ENCODE measurements at regions not wholly inside any gene's neighbourhood (a gene's known extent, or its start where the extent isn't known, plus 50 kb on each side); places are given as distances from the start of the nearest gene placed in this dataset.

DNA sequence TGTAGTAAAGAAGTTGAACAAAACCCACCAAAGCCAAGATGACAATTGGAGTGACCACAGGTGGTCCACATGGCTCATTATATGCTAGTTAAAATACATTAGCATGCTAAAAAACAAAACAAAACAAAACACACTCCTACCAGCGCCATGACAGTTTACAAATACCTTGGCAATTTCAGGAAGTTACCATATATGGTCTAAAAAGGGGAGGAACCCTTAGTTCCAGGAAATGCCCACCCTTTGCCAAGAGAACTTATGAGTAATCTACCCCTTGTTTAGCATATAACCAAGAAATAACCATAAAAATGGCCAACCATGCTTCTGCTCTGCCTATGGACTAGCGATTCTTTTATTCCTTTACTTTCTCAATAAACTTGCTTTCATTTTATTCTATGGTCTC, 979.1 kb upstream of the POT1 start:
- Histone ChIP-seq H3K79me2 (ENCODE audit: control insufficient read depth, insufficient read depth, low read length) (no peaks in the 10 kb centered on the region), H3K9ac (ENCODE audit: control insufficient read depth, extremely low read depth, insufficient read depth, low read length) (no peak overlapping the region), H3K27ac (ENCODE audit: control insufficient read depth, insufficient read depth, low read length) (no peak overlapping the region), H3K9me3 (ENCODE audit: control insufficient read depth, low read depth, low read length) (no peaks in the 10 kb centered on the region), H3K27me3 (ENCODE audit: control insufficient read depth, extremely low read depth, insufficient read depth, low read length) (no peaks in the 10 kb centered on the region), H2AFZ (ENCODE audit: control insufficient read depth, low read length) (no peak overlapping the region), H3K4me3 (ENCODE audit: control insufficient read depth in 2 of 3, extremely low read depth in 1 of 3, insufficient read depth in 2 of 3, low read depth in 1 of 3, low read length in 3 of 3) (no peak overlapping the region), H3K4me1 (ENCODE audit: control insufficient read depth, extremely low read depth, insufficient read depth, low read length) (no peaks in the 10 kb centered on the region), H3K4me2 (ENCODE audit: control insufficient read depth, extremely low read depth, insufficient read depth, low read depth, low read length) (no peak overlapping the region), H3K36me3 (ENCODE audit: control insufficient read depth in 2 of 2, extremely low read depth in 1 of 2, insufficient read depth in 2 of 2, low read length in 2 of 2) (no peaks in the 10 kb centered on the region), H3K9me1 (ENCODE audit: control insufficient read depth, extremely low read depth, insufficient read depth, low read length) (no peaks in the 10 kb centered on the region), H4K20me1 (ENCODE audit: control insufficient read depth, extremely low read depth, insufficient read depth, low read length) (no peaks in the 10 kb centered on the region)
- dilution Hi-C loops (cut with MboI; ENCODE audit: extremely low pct_ligation_motif_present, low sequenced_read_pairs) = no loop called here
- TF ChIP-seq, protein P1, sequence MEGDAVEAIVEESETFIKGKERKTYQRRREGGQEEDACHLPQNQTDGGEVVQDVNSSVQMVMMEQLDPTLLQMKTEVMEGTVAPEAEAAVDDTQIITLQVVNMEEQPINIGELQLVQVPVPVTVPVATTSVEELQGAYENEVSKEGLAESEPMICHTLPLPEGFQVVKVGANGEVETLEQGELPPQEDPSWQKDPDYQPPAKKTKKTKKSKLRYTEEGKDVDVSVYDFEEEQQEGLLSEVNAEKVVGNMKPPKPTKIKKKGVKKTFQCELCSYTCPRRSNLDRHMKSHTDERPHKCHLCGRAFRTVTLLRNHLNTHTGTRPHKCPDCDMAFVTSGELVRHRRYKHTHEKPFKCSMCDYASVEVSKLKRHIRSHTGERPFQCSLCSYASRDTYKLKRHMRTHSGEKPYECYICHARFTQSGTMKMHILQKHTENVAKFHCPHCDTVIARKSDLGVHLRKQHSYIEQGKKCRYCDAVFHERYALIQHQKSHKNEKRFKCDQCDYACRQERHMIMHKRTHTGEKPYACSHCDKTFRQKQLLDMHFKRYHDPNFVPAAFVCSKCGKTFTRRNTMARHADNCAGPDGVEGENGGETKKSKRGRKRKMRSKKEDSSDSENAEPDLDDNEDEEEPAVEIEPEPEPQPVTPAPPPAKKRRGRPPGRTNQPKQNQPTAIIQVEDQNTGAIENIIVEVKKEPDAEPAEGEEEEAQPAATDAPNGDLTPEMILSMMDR (optimal IDR thresholded peaks at IDR 0.05 in 1 of 3, IDR thresholded peaks at IDR 0.05 in 1 of 3, conservative IDR thresholded peaks at IDR 0.05 in 1 of 3; ENCODE audit: extremely low read depth in 1 of 3, insufficient read depth in 2 of 3, low read length in 3 of 3) = no peak
- no peak for TF ChIP-seq EZH2 (IDR thresholded peaks at IDR 0.05; ENCODE audit: low read length)
- FAIRE-seq (no peak), DNase-seq (ENCODE audit: low read depth, low spot score) (no peak)

DNA sequence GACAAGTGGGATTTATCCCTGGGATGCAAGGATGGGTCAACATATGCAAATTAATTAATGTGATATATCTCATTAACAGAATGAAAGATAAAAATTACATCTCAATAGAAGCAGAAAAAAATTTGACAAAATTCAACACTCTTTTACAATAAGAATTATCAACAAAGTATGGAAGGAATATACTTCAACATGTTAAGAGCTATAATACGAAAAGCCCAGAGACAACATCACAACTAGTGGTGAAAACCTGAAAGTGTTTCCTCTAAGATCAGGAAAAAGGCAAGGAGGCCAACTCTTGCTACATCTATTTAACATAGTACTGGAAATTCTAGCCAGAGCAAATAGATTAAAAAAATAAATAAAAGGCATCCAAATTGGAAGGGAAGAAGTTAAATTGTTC, 970.0 kb upstream of the POT1 start:
- H2AFZ ChIP-seq (ENCODE audit: control insufficient read depth, low read length) = no peak overlapping the region
- H3K27ac ChIP-seq (ENCODE audit: control insufficient read depth, insufficient read depth, low read length) = no peak overlapping the region
- no peaks in the 10 kb centered on the region for H3K79me2 ChIP-seq (ENCODE audit: control insufficient read depth, insufficient read depth, low read length)
- H3K9me3 ChIP-seq (ENCODE audit: control insufficient read depth, low read depth, low read length) = no peaks in the 10 kb centered on the region
- dilution Hi-C loops (cut with MboI; ENCODE audit: extremely low pct_ligation_motif_present, low sequenced_read_pairs) = no loop called here
- no peaks in the 10 kb centered on the region for H4K20me1 ChIP-seq (ENCODE audit: control insufficient read depth, extremely low read depth, insufficient read depth, low read length)
- H3K27me3 ChIP-seq (ENCODE audit: control insufficient read depth, extremely low read depth, insufficient read depth, low read length) = no peaks in the 10 kb centered on the region
- FAIRE-seq (no peak), DNase-seq (ENCODE audit: low read depth, low spot score) (no peak)
- no peaks in the 10 kb centered on the region for H3K36me3 ChIP-seq (ENCODE audit: control insufficient read depth in 2 of 2, extremely low read depth in 1 of 2, insufficient read depth in 2 of 2, low read length in 2 of 2)
- no peak overlapping the region for H3K4me3 ChIP-seq (ENCODE audit: control insufficient read depth in 2 of 3, extremely low read depth in 1 of 3, insufficient read depth in 2 of 3, low read depth in 1 of 3, low read length in 3 of 3)
- no peak overlapping the region for H3K9ac ChIP-seq (ENCODE audit: control insufficient read depth, extremely low read depth, insufficient read depth, low read length)
- no peaks in the 10 kb centered on the region for H3K4me1 ChIP-seq (ENCODE audit: control insufficient read depth, extremely low read depth, insufficient read depth, low read length)
- H3K4me2 ChIP-seq (ENCODE audit: control insufficient read depth, extremely low read depth, insufficient read depth, low read depth, low read length) = no peak overlapping the region
- no peak for TF ChIP-seq EZH2 (IDR thresholded peaks at IDR 0.05; ENCODE audit: low read length)
- TF ChIP-seq, protein P1 (optimal IDR thresholded peaks at IDR 0.05 in 1 of 3, IDR thresholded peaks at IDR 0.05 in 1 of 3, conservative IDR thresholded peaks at IDR 0.05 in 1 of 3; ENCODE audit: extremely low read depth in 1 of 3, insufficient read depth in 2 of 3, low read length in 3 of 3) = no peak
- H3K9me1 ChIP-seq (ENCODE audit: control insufficient read depth, extremely low read depth, insufficient read depth, low read length) = no peaks in the 10 kb centered on the region

All from keratinocyte (primary cell).